IMR-90 (cell line): ENCODE measurements at regions not wholly inside any gene's neighbourhood (a gene's known extent, or its start where the extent isn't known, plus 50 kb on each side); places are given as distances from the start of the nearest gene placed in this dataset.

Source experiments
- ATAC-seq: fragments of 200-7000 bp; cut with Tn5 transposase; 2 replicates; pipeline ENCODE4 v1.9.1; 2020; ENCODE audit warnings: low read depth, mild to moderate bottlenecking, moderate library complexity
- BruUV-seq: library from RNA; stranded (reverse); fragments of 400-500 nt; replicated peaks from 2 replicates; lab custom pipeline; 2021; lab: Mats Ljungman, UMichigan
- CTCF ChIA-PET: fragments of 300-600 bp; formaldehyde crosslinking; extraction: SDS; loops from one replicate; lab custom pipeline; 2021; ENCODE audit warnings: antibody characterized with exemption; lab: Yijun Ruan, JAX
- POLR2A ChIA-PET: fragments of 300-600 bp; sonication (Branson Sonifier 250); formaldehyde crosslinking; loops from one replicate; lab custom pipeline; 2022; ENCODE audit warnings: antibody characterized with exemption; ENCODE audit not compliant: unreplicated experiment; lab: Charles Lee
- DNase-seq: peaks from one replicate; pipeline ENCODE4 v3.0.0; 2013
- H2AFZ ChIP-seq: replicated peaks from 2 replicates; pipeline ENCODE3; 2013; ENCODE audit warnings: low read length, mild to moderate bottlenecking; ENCODE audit not compliant: poor library complexity
- H2AK5ac ChIP-seq: 2 replicates; pipeline ENCODE4 v1.6.1; 2013; ENCODE audit warnings: low read depth, low read length, inconsistent platforms
- H2AK9ac ChIP-seq: replicated peaks from 2 replicates; pipeline ENCODE3; 2013; ENCODE audit warnings: mild to moderate bottlenecking, low read depth, low read length, moderate library complexity; ENCODE audit not compliant: poor library complexity
- H2BK120ac ChIP-seq: 2 replicates; pipeline ENCODE4 v1.6.1; 2013; ENCODE audit warnings: low read depth, low read length, inconsistent platforms
- H2BK15ac ChIP-seq: 3 replicates; pipeline ENCODE4 v1.6.1; 2013; ENCODE audit warnings: low read depth, low read length, inconsistent platforms
- H2BK20ac ChIP-seq: 2 replicates; pipeline ENCODE4 v1.6.1; 2013; ENCODE audit warnings: low read depth, mild to moderate bottlenecking, inconsistent platforms, low read length, moderate library complexity
- H2BK5ac ChIP-seq: 2 replicates; pipeline ENCODE4 v1.6.1; 2013; ENCODE audit warnings: mild to moderate bottlenecking, low read depth, low read length, inconsistent platforms; ENCODE audit not compliant: poor library complexity, severe bottlenecking
- H3K14ac ChIP-seq: replicated peaks from 2 replicates; pipeline ENCODE4 v1.6.1; 2013; ENCODE audit warnings: low read depth, low read length, inconsistent platforms
- H3K18ac ChIP-seq: 2 replicates; pipeline ENCODE4 v1.6.1; 2013; ENCODE audit warnings: low read depth, low read length, control low read depth
- H3K23ac ChIP-seq: 2 replicates; pipeline ENCODE4 v1.6.1; 2013; ENCODE audit warnings: low read depth, low read length, inconsistent platforms
- H3K27ac ChIP-seq: 2 replicates; pipeline ENCODE4 v1.5.1; 2013; ENCODE audit warnings: mild to moderate bottlenecking, control low read depth, low read length; ENCODE audit not compliant: insufficient read depth
- H3K27me3 ChIP-seq: 2 replicates; pipeline ENCODE4 v1.6.1; 2013; ENCODE audit warnings: low read length; ENCODE audit not compliant: control insufficient read depth, insufficient read depth
- H3K36me3 ChIP-seq: 2 replicates; pipeline ENCODE4 v1.6.1; 2013; ENCODE audit warnings: low read length, mixed read lengths; ENCODE audit not compliant: control insufficient read depth, insufficient read depth
- H3K4ac ChIP-seq: 2 replicates; pipeline ENCODE4 v1.6.1; 2013; ENCODE audit warnings: low read depth, low read length, inconsistent platforms
- H3K4me1 ChIP-seq: 2 replicates; pipeline ENCODE4 v1.6.1; 2013; ENCODE audit warnings: low read length, mixed read lengths; ENCODE audit not compliant: control insufficient read depth, insufficient read depth
- H3K4me2 ChIP-seq: 2 replicates; pipeline ENCODE4 v1.6.1; 2013; ENCODE audit warnings: low read depth, mild to moderate bottlenecking, control low read depth, low read length, moderate library complexity
- H3K4me3 ChIP-seq: 2 replicates; pipeline ENCODE4 v1.5.1; 2013; ENCODE audit warnings: low read depth, mild to moderate bottlenecking, control low read depth, low read length, moderate library complexity; ENCODE audit not compliant: insufficient read depth
- H3K56ac ChIP-seq: 2 replicates; pipeline ENCODE4 v1.6.1; 2013; ENCODE audit warnings: low read length, inconsistent platforms; ENCODE audit not compliant: insufficient read depth; ENCODE audit errors: extremely low read depth
- H3K79me1 ChIP-seq, 2 experiments: 2 replicates each; pipeline ENCODE4 v1.6.1; 2013; ENCODE audit warnings: low read length in 2 of 2, inconsistent platforms in 1 of 2, low read depth in 1 of 2
- H3K9ac ChIP-seq: 2 replicates; pipeline ENCODE4 v1.6.1; 2013; ENCODE audit warnings: low read depth, low read length, control low read depth
- H3K9me1 ChIP-seq: 2 replicates; pipeline ENCODE4 v1.6.1; 2013; ENCODE audit warnings: low read length, inconsistent platforms; ENCODE audit not compliant: insufficient read depth
- H3K9me3 ChIP-seq: 2 replicates; pipeline ENCODE4 v1.6.1; 2013; ENCODE audit warnings: low read length; ENCODE audit not compliant: control insufficient read depth, insufficient read depth
- H4K20me1 ChIP-seq: 2 replicates; pipeline ENCODE4 v1.6.1; 2013; ENCODE audit warnings: low read length, inconsistent platforms; ENCODE audit not compliant: insufficient read depth
- H4K5ac ChIP-seq: 2 replicates; pipeline ENCODE4 v1.6.1; 2013; ENCODE audit warnings: mild to moderate bottlenecking, low read depth, low read length, control low read depth
- H4K8ac ChIP-seq, 2 experiments: 2 replicates each; pipeline ENCODE4 v1.6.1; 2013; ENCODE audit warnings: low read depth in 2 of 2, low read length in 2 of 2, control low read depth in 1 of 2, inconsistent platforms in 1 of 2
- H4K91ac ChIP-seq: 2 replicates; pipeline ENCODE4 v1.6.1; 2013; ENCODE audit warnings: low read depth, low read length, inconsistent platforms; ENCODE audit not compliant: insufficient read depth
- BHLHE40 ChIP-seq: fragments of 150-350 bp; IDR thresholded peaks from 2 replicates; pipeline ENCODE4 v1.6.1; 2016; ENCODE audit warnings: mild to moderate bottlenecking, low read depth, low read length
- CTCF ChIP-seq: conservative IDR thresholded peaks from 2 replicates; pipeline ENCODE4 v1.5.1; 2012; ENCODE audit warnings: mild to moderate bottlenecking, low read depth, low read length, improper control_type of control experiment
- RFX5 ChIP-seq: IDR thresholded peaks from 2 replicates; pipeline ENCODE4 v1.8.0; 2012; ENCODE audit warnings: low read depth, mild to moderate bottlenecking, low read length, moderate library complexity
- SMC3 ChIP-seq: fragments of 150-350 bp; IDR thresholded peaks from 2 replicates; pipeline ENCODE4 v1.6.1; 2016; ENCODE audit warnings: low read depth, mild to moderate bottlenecking, antibody characterized with exemption, low read length, moderate library complexity
- WGBS, 2 experiments: methylation state at CpG; one replicate each; pipeline versions ENCODE4 v1.1.5 to v1.1.7; 2013; ENCODE audit warnings: missing lambda C conversion rate in 2 of 2; ENCODE audit not compliant: insufficient read length in 1 of 2; ENCODE audit errors: extremely low coverage in 2 of 2; 5-methylcytosine and 5-hydroxymethylcytosine counted together
- dilution Hi-C: fragments of 300-500 bp; cut with HindIII; formaldehyde crosslinking; loops from one replicate; pipeline ENCODE4 v1.14.3; 2018; ENCODE audit warnings: low sequenced_read_pairs; ENCODE audit not compliant: unreplicated experiment
- in situ Hi-C: fragments of 300-500 bp; cut with MboI; formaldehyde crosslinking; loops from 3 replicates; pipeline ENCODE4 v1.14.3; 2019; ENCODE audit warnings: low sequenced_read_pairs, inconsistent platforms, mixed read lengths
- intact Hi-C: fragments of 100-400 bp; cut with micrococcal nuclease; formaldehyde crosslinking; loops from 2 replicates; pipeline ENCODE4 v1.10.0; 2022

DNA sequence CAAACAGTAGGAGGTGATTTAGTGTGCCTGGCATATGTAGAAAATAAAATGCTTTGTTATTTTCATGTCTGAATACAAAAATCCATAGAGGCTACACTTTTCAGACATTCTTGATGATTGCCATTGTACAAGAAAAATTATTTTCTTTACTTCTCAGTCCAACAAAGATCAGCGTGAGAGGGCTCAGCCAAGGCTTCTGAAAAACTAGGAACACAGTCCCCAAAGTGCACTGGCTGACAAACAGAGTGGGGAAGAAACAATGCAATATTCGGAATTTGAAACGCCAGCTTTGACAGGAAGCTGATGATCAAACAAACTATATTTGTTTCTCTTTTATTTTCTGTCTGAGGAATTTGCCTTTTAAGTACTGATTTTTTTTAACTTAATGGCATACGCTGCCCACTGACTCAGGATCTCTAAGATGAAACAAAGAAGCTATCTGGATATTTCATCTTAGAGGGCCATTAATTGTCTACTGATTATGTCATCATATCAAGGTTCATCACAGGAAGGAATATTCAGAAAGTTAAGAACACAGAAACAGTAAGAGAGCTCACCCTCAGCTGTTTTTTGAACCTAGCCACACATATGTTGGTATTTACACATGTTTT is 197.0 kb upstream of the INHBA start:
- DNase-seq (no peak), ATAC-seq (no peak)
- Histone ChIP-seq H3K14ac (no peak overlapping the region), H3K9me3 (peaks cover 5% of the 10 kb centered on the region), H3K79me1 (no peaks in the 10 kb centered on the region), H2BK120ac (peak overlapping the region; percentile 82), H2AK5ac (0 out of 2 replicates have a peak overlapping the region, but pooled peaks have one; percentile 23), H3K18ac (peak overlapping the region; percentile 85), H4K20me1 (no peaks in the 10 kb centered on the region), H3K36me3 (no peaks in the 10 kb centered on the region), H3K27me3 (no peaks in the 10 kb centered on the region), H3K56ac (no peak overlapping the region), H2AK9ac (no peak overlapping the region), H4K8ac (peak overlapping the region; percentile 49 to 81; a peak in 2 of 4 replicates), H3K27ac (no peak overlapping the region), H4K91ac (no peak overlapping the region; the same call in 1 of the 2 replicates), H2BK5ac (no peak overlapping the region), H4K5ac (peak overlapping the region; percentile 57), H3K4me3 (no peak overlapping the region), H3K4ac (peak overlapping the region; percentile 80), H3K9ac (no peak overlapping the region), H3K4me1 (peaks cover 7% of the 10 kb centered on the region), H2AFZ (no peak overlapping the region), H2BK15ac (peak overlapping the region; percentile 59; the same call in 1 of the 3 replicates), H3K9me1 (peaks cover 6% of the 10 kb centered on the region; the same call in 1 of the 2 replicates), H3K4me2 (no peak overlapping the region), H3K23ac (no peak overlapping the region), H2BK20ac (peak overlapping the region; percentile 59; the same call in 1 of the 2 replicates)
- TF ChIP-seq SMC3 (no peak), CTCF (no peak), BHLHE40 (no peak), RFX5 (no peak)
- no TSS peak for BruUV-seq
- no CpG with 5 or more reads among the region's 4 CpGs for WGBS, 2 experiments
- CTCF ChIA-PET: interaction anchor here (1.1 kb wide), 1 partner anchor 11 kb away, joined by 3 read pairs; no protein-coding TSS in a partner anchor
- dilution Hi-C loops: no loop called here
- intact Hi-C loops: no loop called here
- POLR2A ChIA-PET: no interaction called here
- in situ Hi-C loops: no loop called here
